HEK293 (cell line): ENCODE measurements at regions not wholly inside any gene's neighbourhood (a gene's known extent, or its start where the extent isn't known, plus 50 kb on each side); places are given as distances from the start of the nearest gene placed in this dataset.

ENCODE experiments used
- CTCF ChIA-PET: fragments of 350-600 bp; formaldehyde crosslinking; extraction: SDS; loops from one replicate; lab custom pipeline; 2021; ENCODE audit warnings: antibody characterized with exemption; lab: Yijun Ruan, JAX
- POLR2A ChIA-PET: fragments of 300-600 bp; formaldehyde crosslinking; extraction: SDS; loops from one replicate; lab custom pipeline; 2020; ENCODE audit warnings: antibody characterized with exemption, inconsistent platforms; lab: Yijun Ruan, JAX
- H3K27ac ChIP-seq: fragments of 200-500 bp; sonication (Bioruptor generic); 2 replicates; pipeline ENCODE4 v1.5.1; 2014; ENCODE audit warnings: low read depth, low read length, control low read depth, inconsistent platforms; ENCODE audit errors: extremely low read depth
- H3K36me3 ChIP-seq, 2 experiments: fragments of 200-500 bp in 1 of 2; sonication (Bioruptor generic) in 1 of 2; 1 replicate in 1 of 2; 2 replicates in 1 of 2; pipeline ENCODE4 v1.5.1; 2014 to 2017; ENCODE audit warnings: inconsistent platforms in 2 of 2, low read length in 2 of 2; ENCODE audit not compliant: control insufficient read depth in 2 of 2, insufficient read depth in 1 of 2
- H3K4me1 ChIP-seq: fragments of 200-500 bp; sonication (Bioruptor generic); 2 replicates; pipeline ENCODE4 v1.5.1; 2014; ENCODE audit warnings: mild to moderate bottlenecking, low read length, inconsistent platforms; ENCODE audit not compliant: control insufficient read depth, insufficient read depth
- H3K4me3 ChIP-seq: 2 replicates; pipeline ENCODE4 v1.5.1; 2011; ENCODE audit warnings: low read depth, mild to moderate bottlenecking, control low read depth, low read length, moderate library complexity
- H3K9me3 ChIP-seq: fragments of 200-500 bp; sonication (Bioruptor generic); 2 replicates; pipeline ENCODE4 v1.5.1; 2014; ENCODE audit warnings: low read depth, low read length, inconsistent platforms; ENCODE audit not compliant: control insufficient read depth, insufficient read depth
- GFI1B ChIP-seq: fragments of 450-650 bp; formaldehyde crosslinking; IDR thresholded peaks from 2 replicates; pipeline ENCODE4 v1.5.1; 2016; ENCODE audit warnings: missing biosample characterization, missing genetic modification characterization
- TRIM28 ChIP-seq: IDR thresholded peaks from 2 replicates; pipeline ENCODE4 v1.6.1; 2011; ENCODE audit warnings: low read length, control low read depth, borderline replicate concordance
- WT1 ChIP-seq: fragments of 450-650 bp; formaldehyde crosslinking; IDR thresholded peaks from 2 replicates; pipeline ENCODE4 v1.5.1; 2016; ENCODE audit warnings: missing biosample characterization, missing genetic modification characterization
- YY1 ChIP-seq: fragments of 450-650 bp; formaldehyde crosslinking; IDR thresholded peaks from 2 replicates; pipeline ENCODE4 v1.5.1; 2018; ENCODE audit warnings: missing biosample characterization, missing genetic modification characterization
- ZNF341 ChIP-seq: fragments of 450-650 bp; formaldehyde crosslinking; IDR thresholded peaks from 2 replicates; pipeline ENCODE4; 2016; ENCODE audit warnings: low read depth, missing biosample characterization, missing genetic modification characterization
- ZNF391 ChIP-seq: fragments of 450-650 bp; formaldehyde crosslinking; IDR thresholded peaks from 2 replicates; pipeline ENCODE4 v1.5.1; 2016; ENCODE audit warnings: low read depth, missing biosample characterization, missing genetic modification characterization, borderline replicate concordance
- ZNF394 ChIP-seq: fragments of 450-650 bp; formaldehyde crosslinking; IDR thresholded peaks from 2 replicates; pipeline ENCODE4 v1.5.1; 2016; ENCODE audit warnings: missing biosample characterization, missing genetic modification characterization, mild to moderate bottlenecking, moderate library complexity, borderline replicate concordance
- ZNF529 ChIP-seq: fragments of 450-650 bp; formaldehyde crosslinking; IDR thresholded peaks from 2 replicates; pipeline ENCODE4 v1.5.1; 2017; ENCODE audit warnings: missing genetic modification characterization, missing biosample characterization; ENCODE audit not compliant: insufficient replicate concordance
- ZNF624 ChIP-seq: fragments of 450-650 bp; formaldehyde crosslinking; IDR thresholded peaks from 2 replicates; pipeline ENCODE4 v1.5.1; 2017; ENCODE audit warnings: missing biosample characterization, missing genetic modification characterization
- ZNF670 ChIP-seq: fragments of 450-650 bp; formaldehyde crosslinking; IDR thresholded peaks from 2 replicates; pipeline ENCODE4 v1.5.1; 2016; ENCODE audit warnings: missing biosample characterization, missing genetic modification characterization, low read depth
- ZNF776 ChIP-seq: fragments of 450-650 bp; formaldehyde crosslinking; IDR thresholded peaks from 2 replicates; pipeline ENCODE4 v1.5.0; 2017; ENCODE audit warnings: missing biosample characterization, missing genetic modification characterization, borderline replicate concordance
- ZNF830 ChIP-seq: fragments of 450-650 bp; IDR thresholded peaks from 2 replicates; pipeline ENCODE4 v1.5.0; 2018; ENCODE audit warnings: missing biosample characterization, missing genetic modification characterization, low read depth, mild to moderate bottlenecking, moderate library complexity
- ZSCAN23 ChIP-seq: fragments of 450-650 bp; formaldehyde crosslinking; IDR thresholded peaks from 2 replicates; pipeline ENCODE4 v1.5.1; 2016; ENCODE audit warnings: missing biosample characterization, missing genetic modification characterization
- TF ChIP-seq, protein P1 (sequence below): fragments of 450-650 bp; formaldehyde crosslinking; IDR thresholded peaks from 2 replicates; pipeline ENCODE4 v1.5.1; 2016; ENCODE audit warnings: missing biosample characterization, missing genetic modification characterization
- TF ChIP-seq, protein P2 (sequence below): fragments of 450-650 bp; formaldehyde crosslinking; IDR thresholded peaks from 2 replicates; pipeline ENCODE4 v1.5.1; 2016; ENCODE audit warnings: missing biosample characterization, missing genetic modification characterization
- TF ChIP-seq, protein P3 (sequence below): fragments of 450-650 bp; formaldehyde crosslinking; IDR thresholded peaks from 2 replicates; pipeline ENCODE4 v1.5.1; 2016; ENCODE audit warnings: missing biosample characterization, missing genetic modification characterization
- TF ChIP-seq, protein P4 (sequence below): fragments of 450-650 bp; formaldehyde crosslinking; IDR thresholded peaks from 2 replicates; pipeline ENCODE4 v1.5.1; 2017; ENCODE audit warnings: missing biosample characterization, missing genetic modification characterization
- TF ChIP-seq, protein P5 (sequence below): fragments of 450-650 bp; formaldehyde crosslinking; IDR thresholded peaks from 2 replicates; pipeline ENCODE4 v1.5.1; 2016; ENCODE audit warnings: missing biosample characterization, missing genetic modification characterization

DNA sequence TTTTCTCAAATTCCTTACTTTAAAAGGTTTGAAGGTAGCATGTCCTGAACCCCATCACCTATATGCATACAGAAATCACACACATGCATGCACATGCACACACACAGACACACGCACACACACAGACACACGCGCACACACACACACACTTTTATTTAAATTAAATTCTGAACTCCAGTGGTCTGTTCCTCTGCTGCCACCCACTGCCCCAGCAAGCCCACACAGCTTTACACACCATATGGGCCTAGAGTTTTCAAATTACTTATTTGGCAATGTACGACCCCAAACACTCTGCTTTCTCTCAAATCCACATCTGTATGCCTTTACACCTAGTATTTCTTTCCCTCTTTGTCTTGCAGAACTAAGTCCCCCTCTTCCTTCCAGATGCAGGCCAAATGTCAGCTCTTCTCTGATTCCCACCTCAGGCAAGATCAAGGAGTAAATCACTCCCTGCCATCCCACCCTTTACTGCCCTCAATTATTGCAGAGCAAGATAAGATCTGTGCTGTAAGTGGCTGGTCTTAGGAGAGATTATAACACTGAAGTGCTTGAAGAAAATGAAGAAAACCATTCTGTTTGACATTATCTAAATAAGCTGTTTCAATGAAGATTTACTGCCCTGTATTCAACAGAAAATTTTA lies 429.9 kb upstream of the CXADR start (continued):
- TF ChIP-seq YY1: no peak
- TF ChIP-seq TRIM28: peak; percentile 49; the same call in 1 of the 2 replicates
- TF ChIP-seq WT1: peak; percentile 62
- TF ChIP-seq, protein P1, sequence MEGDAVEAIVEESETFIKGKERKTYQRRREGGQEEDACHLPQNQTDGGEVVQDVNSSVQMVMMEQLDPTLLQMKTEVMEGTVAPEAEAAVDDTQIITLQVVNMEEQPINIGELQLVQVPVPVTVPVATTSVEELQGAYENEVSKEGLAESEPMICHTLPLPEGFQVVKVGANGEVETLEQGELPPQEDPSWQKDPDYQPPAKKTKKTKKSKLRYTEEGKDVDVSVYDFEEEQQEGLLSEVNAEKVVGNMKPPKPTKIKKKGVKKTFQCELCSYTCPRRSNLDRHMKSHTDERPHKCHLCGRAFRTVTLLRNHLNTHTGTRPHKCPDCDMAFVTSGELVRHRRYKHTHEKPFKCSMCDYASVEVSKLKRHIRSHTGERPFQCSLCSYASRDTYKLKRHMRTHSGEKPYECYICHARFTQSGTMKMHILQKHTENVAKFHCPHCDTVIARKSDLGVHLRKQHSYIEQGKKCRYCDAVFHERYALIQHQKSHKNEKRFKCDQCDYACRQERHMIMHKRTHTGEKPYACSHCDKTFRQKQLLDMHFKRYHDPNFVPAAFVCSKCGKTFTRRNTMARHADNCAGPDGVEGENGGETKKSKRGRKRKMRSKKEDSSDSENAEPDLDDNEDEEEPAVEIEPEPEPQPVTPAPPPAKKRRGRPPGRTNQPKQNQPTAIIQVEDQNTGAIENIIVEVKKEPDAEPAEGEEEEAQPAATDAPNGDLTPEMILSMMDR (tag by site-specific recombination): 0 out of 2 replicates have a peak, but pooled peaks have one; percentile 24
- TF ChIP-seq, protein P2, sequence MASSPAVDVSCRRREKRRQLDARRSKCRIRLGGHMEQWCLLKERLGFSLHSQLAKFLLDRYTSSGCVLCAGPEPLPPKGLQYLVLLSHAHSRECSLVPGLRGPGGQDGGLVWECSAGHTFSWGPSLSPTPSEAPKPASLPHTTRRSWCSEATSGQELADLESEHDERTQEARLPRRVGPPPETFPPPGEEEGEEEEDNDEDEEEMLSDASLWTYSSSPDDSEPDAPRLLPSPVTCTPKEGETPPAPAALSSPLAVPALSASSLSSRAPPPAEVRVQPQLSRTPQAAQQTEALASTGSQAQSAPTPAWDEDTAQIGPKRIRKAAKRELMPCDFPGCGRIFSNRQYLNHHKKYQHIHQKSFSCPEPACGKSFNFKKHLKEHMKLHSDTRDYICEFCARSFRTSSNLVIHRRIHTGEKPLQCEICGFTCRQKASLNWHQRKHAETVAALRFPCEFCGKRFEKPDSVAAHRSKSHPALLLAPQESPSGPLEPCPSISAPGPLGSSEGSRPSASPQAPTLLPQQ (tag by site-specific recombination): no peak
- TF ChIP-seq ZNF391 (tag by site-specific recombination): no peak
- no peak for TF ChIP-seq ZNF670 (tag by site-specific recombination)
- TF ChIP-seq ZNF776 (tag by site-specific recombination): no peak

DNA sequence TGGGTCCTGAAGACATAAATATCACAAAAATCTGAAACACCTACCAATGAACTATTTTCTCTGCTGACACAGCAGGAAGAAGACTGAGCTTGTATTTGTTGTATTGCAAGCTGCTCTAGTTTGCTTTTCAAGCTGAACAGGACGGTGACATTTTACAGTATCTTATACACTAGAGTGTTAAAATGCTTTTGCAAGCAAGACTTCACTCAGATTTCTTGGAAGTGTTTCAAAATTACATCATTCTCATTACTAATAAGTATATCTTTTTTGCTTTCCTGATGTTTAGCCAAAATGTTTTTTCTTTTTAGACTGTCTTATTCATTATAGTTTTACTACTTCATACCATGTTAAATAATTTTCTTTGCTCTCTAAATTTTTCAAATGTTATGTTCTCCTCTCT lies 427.1 kb upstream of the CXADR start:
- Histone ChIP-seq H3K36me3 (no peaks in the 10 kb centered on the region), H3K9me3 (no peaks in the 10 kb centered on the region), H3K4me3 (no peak overlapping the region), H3K4me1 (peaks cover 19% of the 10 kb centered on the region), H3K27ac (no peak overlapping the region)
- TF ChIP-seq, protein P3, sequence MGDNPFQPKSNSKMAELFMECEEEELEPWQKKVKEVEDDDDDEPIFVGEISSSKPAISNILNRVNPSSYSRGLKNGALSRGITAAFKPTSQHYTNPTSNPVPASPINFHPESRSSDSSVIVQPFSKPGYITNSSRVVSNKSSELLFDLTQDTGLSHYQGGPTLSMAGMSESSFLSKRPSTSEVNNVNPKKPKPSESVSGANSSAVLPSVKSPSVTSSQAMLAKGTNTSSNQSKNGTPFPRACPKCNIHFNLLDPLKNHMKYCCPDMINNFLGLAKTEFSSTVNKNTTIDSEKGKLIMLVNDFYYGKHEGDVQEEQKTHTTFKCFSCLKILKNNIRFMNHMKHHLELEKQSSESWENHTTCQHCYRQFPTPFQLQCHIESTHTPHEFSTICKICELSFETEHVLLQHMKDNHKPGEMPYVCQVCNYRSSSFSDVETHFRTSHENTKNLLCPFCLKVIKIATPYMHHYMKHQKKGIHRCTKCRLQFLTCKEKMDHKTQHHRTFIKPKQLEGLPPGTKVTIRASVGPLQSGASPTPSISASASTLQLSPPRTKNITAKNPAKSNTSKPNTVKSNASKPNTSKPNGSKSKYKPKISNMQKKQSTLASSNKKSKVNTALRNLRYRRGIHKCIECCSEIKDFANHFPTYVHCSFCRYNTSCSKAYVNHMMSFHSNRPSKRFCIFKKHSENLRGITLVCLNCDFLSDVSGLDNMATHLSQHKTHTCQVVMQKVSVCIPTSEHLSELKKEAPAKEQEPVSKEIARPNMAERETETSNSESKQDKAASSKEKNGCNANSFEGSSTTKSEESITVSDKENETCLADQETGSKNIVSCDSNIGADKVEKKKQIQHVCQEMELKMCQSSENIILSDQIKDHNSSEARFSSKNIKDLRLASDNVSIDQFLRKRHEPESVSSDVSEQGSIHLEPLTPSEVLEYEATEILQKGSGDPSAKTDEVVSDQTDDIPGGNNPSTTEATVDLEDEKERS (tag by site-specific recombination): no peak
- TF ChIP-seq ZSCAN23 (tag by site-specific recombination) (no peak), GFI1B (tag by site-specific recombination) (no peak), ZNF830 (tag by site-specific recombination) (no peak), ZNF529 (tag by site-specific recombination) (no peak), ZNF341 (tag by site-specific recombination) (no peak), ZNF624 (no peak), ZNF394 (tag by site-specific recombination) (no peak)
- TF ChIP-seq, protein P4, sequence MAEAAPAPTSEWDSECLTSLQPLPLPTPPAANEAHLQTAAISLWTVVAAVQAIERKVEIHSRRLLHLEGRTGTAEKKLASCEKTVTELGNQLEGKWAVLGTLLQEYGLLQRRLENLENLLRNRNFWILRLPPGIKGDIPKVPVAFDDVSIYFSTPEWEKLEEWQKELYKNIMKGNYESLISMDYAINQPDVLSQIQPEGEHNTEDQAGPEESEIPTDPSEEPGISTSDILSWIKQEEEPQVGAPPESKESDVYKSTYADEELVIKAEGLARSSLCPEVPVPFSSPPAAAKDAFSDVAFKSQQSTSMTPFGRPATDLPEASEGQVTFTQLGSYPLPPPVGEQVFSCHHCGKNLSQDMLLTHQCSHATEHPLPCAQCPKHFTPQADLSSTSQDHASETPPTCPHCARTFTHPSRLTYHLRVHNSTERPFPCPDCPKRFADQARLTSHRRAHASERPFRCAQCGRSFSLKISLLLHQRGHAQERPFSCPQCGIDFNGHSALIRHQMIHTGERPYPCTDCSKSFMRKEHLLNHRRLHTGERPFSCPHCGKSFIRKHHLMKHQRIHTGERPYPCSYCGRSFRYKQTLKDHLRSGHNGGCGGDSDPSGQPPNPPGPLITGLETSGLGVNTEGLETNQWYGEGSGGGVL: no peak
- TF ChIP-seq, protein P5, sequence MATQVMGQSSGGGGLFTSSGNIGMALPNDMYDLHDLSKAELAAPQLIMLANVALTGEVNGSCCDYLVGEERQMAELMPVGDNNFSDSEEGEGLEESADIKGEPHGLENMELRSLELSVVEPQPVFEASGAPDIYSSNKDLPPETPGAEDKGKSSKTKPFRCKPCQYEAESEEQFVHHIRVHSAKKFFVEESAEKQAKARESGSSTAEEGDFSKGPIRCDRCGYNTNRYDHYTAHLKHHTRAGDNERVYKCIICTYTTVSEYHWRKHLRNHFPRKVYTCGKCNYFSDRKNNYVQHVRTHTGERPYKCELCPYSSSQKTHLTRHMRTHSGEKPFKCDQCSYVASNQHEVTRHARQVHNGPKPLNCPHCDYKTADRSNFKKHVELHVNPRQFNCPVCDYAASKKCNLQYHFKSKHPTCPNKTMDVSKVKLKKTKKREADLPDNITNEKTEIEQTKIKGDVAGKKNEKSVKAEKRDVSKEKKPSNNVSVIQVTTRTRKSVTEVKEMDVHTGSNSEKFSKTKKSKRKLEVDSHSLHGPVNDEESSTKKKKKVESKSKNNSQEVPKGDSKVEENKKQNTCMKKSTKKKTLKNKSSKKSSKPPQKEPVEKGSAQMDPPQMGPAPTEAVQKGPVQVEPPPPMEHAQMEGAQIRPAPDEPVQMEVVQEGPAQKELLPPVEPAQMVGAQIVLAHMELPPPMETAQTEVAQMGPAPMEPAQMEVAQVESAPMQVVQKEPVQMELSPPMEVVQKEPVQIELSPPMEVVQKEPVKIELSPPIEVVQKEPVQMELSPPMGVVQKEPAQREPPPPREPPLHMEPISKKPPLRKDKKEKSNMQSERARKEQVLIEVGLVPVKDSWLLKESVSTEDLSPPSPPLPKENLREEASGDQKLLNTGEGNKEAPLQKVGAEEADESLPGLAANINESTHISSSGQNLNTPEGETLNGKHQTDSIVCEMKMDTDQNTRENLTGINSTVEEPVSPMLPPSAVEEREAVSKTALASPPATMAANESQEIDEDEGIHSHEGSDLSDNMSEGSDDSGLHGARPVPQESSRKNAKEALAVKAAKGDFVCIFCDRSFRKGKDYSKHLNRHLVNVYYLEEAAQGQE (tag by site-specific recombination): no peak
- ChIA-PET POLR2A (no interaction called here), CTCF (interaction anchor here (0.7 kb wide), 2 partner anchors 113 to 875 kb away, joined by 3 to 4 read pairs; no protein-coding TSS in a partner anchor)
